ENCODE measurements at regions not wholly inside any gene's neighbourhood (a gene's known extent, or its start where the extent isn't known, plus 50 kb on each side); places are given as distances from the start of the nearest gene placed in this dataset.

DNA sequence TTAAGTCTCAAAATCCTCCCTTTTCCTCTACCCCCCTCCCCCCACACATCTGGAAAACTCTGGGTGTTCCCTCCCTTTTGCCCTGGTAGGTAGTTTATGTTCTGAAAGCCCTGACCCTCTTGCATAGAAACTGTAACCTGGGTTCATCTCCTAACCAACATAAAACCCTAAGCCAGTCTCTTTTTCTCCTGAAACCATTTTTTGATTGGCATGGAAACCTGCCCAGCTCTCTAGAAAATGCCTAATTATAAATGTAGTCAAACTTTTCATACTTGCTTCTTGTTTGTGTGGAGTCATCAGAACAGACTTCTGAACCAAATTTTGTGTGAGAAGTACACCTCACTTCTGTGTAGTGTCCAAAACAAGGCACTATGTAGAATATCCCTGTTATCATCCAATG is 1264.4 kb downstream of the SI start:
- TF ChIP-seq, protein P1, sequence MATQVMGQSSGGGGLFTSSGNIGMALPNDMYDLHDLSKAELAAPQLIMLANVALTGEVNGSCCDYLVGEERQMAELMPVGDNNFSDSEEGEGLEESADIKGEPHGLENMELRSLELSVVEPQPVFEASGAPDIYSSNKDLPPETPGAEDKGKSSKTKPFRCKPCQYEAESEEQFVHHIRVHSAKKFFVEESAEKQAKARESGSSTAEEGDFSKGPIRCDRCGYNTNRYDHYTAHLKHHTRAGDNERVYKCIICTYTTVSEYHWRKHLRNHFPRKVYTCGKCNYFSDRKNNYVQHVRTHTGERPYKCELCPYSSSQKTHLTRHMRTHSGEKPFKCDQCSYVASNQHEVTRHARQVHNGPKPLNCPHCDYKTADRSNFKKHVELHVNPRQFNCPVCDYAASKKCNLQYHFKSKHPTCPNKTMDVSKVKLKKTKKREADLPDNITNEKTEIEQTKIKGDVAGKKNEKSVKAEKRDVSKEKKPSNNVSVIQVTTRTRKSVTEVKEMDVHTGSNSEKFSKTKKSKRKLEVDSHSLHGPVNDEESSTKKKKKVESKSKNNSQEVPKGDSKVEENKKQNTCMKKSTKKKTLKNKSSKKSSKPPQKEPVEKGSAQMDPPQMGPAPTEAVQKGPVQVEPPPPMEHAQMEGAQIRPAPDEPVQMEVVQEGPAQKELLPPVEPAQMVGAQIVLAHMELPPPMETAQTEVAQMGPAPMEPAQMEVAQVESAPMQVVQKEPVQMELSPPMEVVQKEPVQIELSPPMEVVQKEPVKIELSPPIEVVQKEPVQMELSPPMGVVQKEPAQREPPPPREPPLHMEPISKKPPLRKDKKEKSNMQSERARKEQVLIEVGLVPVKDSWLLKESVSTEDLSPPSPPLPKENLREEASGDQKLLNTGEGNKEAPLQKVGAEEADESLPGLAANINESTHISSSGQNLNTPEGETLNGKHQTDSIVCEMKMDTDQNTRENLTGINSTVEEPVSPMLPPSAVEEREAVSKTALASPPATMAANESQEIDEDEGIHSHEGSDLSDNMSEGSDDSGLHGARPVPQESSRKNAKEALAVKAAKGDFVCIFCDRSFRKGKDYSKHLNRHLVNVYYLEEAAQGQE (IDR thresholded peaks at IDR 0.05; ENCODE audit: low read depth) = no peak
- TF ChIP-seq FOXM1 (IDR thresholded peaks at IDR 0.05; ENCODE audit: borderline replicate concordance, low read depth) = no peak
- no peak for TF ChIP-seq YY1 (IDR thresholded peaks at IDR 0.05; ENCODE audit: low read depth)
- TF ChIP-seq TAF1 (IDR thresholded peaks at IDR 0.05; ENCODE audit: low read depth) = no peak
